ENCODE measurements at regions not wholly inside any gene's neighbourhood (a gene's known extent, or its start where the extent isn't known, plus 50 kb on each side); places are given as distances from the start of the nearest gene placed in this dataset.

- no peak for TF ChIP-seq GATA3 (IDR thresholded peaks at IDR 0.05; ENCODE audit: low read depth, low read length)
- TF ChIP-seq GATA2 (IDR thresholded peaks at IDR 0.05; ENCODE audit: low read depth, low read length) = no peak
These were observed 83.8 kb upstream of the FSTL4 start for GRCh38 chr5:133696006-133696584.
